NCI-H82 treated with DMSO at 0.1 percent for 48 hours (cell line): ENCODE measurements at regions not wholly inside any gene's neighbourhood (a gene's known extent, or its start where the extent isn't known, plus 50 kb on each side); places are given as distances from the start of the nearest gene placed in this dataset.
A peak's percentile ranks its signal among the peaks of the same experiment; 100 is the strongest.

Experiments
- DNase-seq: peaks from one replicate; lab custom pipeline; 2025; ENCODE audit not compliant: unreplicated experiment; lab: John Stamatoyannopoulos, UW

- no peak for DNase-seq
These were observed 238.2 kb upstream of the HES1 start for GRCh38 chr3:193897731-193898180.

- no peak for DNase-seq
These were observed 236.9 kb upstream of the HES1 start for GRCh38 chr3:193899001-193899400.

GRCh38 chr3:193901007-193901406, 234.9 kb upstream of the HES1 start:
- no peak for DNase-seq

DNA sequence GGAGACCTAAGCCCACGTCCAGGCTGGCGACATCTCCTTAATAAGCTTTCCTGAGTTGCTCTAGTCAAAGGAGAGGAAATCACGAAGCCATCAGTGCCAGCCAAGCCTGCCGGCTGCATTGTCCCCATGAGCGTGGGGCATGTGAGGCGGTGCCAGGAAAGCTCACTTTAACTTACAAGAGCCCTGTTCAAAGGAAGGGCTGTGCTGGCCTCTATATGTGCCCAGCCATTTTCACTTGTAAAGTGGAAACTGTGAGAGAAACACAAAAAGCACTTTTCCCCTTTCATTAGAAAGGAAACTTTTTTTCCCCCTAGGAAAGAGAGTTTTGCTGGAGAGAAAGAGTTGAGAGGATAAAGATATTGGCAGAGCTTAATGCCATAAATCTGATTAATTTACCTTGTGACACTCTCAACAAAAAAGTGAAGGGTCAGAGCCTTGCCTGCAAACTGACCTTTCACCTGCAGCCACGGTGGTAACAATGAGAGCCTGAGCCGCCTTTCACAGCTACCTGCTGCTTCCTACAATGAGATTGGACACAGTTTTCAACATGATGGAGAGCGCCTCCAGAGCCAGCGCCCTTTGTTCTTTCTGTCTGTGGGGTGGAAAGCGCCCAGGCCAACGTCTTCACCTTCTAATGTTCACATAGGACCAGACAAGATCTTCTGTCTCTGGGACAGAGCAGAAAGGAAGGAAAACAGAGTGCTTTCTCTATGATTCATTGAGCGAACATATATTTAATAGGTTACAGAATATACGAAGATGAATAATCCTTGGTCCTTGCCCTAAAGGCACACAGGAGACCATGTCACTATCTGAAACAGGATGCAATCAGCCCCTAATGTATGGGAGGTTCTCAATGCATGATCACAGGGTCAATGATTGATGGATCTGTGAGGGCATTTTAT, 233.1 kb upstream of the HES1 start:
- no peak for DNase-seq

DNA sequence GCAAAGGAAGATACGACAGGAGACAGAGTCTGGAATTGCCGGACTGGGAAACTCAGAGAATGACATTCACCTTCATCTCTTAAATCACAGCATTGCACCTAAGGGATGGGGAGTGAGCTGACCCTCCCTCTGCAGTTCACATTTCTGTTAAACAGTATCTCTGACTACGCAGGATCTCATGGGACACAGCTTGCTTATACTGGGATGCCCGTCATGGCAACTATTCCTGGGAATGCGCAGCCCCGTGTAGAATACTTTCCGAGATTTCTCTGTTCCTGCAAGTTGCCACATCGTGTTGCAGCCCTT, 232.5 kb upstream of the HES1 start:
- no peak for DNase-seq

DNA sequence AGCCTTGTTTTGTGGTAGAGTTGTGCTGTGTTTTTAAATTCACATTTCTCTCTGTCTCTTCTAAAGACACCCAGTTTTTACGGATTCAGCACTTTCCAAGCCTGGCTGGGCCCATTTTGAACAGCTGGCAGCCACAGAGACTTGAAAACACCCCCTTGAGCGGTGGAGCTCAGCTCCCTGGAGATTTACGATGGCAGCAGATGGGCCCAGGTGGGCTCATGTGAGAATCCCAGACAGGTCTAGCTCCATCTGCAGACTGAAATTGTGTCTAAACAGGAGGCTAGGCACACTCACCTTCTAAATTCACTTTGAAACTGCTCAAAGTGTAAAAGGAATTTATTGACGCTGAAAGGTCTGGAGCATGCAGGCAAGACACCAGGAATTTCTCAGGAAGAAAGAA, 232.0 kb upstream of the HES1 start:
- DNase-seq, result peak; percentile 55

DNA sequence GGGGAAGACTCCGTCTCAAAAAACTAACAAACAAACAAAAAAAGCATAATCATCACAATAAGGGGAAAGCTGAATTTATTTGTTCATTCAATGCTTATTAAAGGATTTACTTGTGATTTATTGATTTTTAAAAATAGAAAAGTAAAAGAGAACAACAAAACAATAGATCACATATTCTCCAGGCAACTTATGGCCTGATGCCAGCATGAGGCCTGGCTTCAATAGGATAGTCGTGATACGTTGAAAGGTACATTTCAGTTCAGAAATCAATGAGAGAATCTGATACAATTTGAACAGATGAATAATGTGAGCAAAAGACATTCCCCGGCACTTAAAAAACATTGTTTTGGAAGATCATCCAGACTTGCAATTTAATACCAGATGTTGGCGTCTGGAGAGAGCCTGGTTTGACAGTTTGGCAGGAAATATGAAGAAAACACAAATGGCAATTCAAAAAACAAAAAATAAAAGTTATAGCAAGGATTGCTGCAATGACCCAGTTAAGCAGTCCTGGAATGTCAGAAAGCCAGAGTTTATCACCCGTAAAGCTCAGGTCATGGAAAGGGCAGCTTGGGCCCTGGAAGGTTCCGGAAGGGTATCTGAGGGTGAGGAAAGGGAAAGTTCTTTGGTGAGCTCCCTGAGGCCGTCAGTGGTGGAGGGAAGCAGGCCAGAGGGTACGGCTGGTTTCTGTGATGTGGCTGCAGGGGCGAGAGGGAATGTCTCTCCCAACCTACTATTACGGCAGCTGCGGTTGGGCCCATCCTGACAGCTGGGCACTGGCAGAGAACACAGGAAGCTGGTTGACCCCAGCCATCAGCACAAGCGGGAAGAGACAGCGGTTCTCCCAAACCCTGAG, 230.2 kb upstream of the HES1 start:
- DNase-seq, result no peak

GRCh38 chr3:193906849-193907410, 229.0 kb upstream of the HES1 start:
- DNase-seq, result no peak

DNA sequence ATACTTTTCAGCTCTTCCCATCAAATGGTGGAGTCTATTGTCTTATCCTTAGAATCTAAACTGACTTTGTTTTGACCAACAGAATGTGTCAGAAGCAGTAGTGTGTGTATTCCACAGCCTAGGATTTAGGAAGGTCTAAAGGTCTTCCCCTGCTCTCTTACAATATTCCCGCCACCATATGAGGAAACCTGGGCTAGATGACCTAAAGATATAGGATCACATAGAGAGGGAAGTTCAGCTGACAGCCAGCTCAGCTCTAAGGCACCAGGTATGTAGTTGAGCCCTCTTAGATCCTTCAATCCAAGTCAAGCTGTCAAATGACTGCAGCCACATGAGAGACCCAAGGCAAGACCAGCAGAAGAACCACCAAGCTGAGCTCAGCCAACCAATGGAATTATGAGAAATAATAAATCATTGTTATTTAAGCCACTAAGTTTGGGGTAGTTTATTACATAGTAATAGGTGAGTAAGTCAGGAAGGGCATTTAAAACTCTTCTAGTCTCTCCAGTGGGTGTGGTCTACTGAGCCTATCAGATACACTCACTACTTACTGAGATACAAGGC, 227.7 kb upstream of the HES1 start:
- DNase-seq, result no peak

GRCh38 chr3:193909387-193909786, 226.6 kb upstream of the HES1 start:
- DNase-seq, result no peak

DNA sequence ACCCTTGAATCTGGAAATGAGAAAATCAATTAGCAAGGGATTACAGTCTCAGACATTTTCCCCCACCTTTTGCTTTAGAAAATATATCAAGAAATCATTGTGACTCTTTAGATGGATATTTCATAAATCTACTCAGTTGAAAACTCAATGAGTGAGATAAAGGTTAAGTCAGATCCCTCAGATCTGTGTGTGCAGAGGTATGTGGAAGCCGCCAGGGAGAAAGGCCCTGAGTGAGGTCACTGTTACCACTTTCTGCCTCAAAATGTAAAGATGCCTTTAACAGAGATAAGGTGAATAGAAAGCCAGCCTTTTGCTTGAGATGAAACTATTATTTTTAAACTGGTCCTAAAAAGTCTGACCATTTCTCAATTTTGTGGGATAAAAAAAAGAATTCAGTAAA, 225.6 kb upstream of the HES1 start:
- no peak for DNase-seq

DNA sequence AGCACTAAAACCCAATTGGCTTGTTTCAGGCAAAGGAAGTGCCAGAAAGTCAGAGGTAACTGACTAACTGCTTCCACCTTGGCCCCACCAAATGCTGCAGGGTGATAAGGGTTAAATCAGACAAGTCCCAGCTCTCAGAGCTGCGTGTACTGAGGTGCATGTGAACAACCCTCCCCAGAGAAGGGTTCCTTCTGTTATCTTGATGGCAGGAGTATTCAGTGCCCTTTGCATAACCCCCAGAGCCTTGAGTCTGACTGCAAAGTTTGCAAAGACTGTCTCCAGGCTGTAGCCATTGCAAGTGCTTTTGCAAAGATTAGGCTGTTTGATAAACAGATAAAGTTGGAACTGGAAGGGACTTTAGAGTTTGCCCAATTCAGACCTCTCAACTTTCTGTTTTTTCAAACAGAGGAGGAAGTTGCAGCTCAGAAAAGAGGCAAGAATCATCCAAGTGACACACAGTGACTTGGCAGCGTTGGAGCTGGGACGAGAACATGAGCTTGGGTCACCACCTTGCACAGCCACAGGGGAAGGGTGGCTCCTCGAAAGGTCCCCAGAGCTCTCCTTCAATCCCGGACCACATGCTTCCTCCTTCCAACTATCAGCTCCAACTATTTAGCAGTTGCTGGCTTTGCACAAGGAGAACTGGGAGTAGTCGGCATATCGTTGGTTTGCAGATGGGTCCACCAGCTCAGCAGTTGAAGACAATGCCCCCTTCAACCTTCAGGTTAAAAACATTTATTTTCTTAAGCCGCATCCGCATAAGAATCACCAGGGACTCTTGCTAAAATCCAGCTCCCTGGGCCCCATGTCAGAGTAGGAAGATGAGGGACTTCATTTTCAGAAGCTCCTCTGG, 224.8 kb upstream of the HES1 start:
- DNase-seq, result no peak

GRCh38 chr3:193911784-193912340, 224.1 kb upstream of the HES1 start:
- DNase-seq, result no peak

DNA sequence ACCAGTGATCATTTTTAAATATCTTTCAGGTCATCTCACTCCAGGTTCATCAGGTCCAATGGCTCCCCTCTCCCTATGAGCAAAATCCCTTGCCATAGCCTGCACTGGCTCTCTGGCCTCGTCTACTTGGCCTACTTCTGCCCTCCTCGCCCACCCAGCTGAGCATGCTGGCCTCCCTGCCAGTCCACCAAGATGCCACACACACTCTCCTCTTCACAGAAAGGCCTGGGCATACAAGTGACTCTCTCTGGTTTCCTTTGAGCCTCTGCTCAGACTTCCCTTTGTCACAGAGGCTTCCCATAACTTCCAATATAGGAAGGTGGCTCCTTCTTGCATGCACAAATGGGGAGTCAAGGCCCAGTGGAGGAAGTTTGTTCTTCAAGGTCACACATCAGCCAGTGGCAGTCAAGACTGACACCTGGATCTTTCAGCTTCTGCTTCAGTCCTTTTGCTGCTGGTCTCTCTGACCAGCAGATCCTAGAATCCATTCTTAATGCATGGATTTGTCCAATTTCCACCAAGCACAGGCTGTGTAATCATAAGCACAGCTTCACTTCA, 223.2 kb upstream of the HES1 start:
- no peak for DNase-seq

DNA sequence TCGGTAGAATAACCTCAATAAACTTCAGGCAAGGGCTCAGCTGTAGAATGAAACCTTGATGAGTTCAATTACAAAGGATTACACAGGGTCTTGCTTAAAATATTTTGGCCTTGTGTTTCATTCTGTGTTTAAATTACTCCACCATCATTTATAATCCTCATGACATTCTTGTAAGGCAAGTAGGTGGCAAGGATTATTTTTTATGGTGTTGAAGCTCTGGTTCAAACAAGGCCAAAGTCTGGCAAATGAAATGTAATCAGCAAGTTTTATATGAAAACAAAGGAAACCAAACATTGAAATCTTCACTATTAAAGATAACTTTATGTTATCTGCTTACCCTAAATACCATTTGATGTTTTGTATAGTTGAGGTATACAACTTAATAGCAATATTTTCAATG, 221.3 kb upstream of the HES1 start:
- DNase-seq, result no peak

DNA sequence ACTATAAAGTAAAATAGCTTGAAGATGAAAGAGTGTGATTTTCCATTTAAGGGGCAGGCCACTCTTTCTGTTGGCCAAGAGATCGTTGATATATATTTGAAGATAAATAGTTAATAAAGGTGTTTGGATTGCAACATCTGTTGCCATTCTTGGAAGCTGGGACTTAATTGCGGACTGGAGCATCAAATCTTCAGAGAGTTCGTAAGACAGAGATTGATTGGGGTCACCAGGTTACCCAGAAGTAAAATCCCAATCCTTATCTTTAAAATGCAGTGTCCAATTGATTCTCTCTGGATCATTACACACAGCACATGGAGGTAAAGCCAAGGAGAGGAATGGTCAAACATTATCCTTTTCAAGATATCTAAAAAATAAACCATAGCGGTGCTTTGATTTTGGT, 220.8 kb upstream of the HES1 start:
- DNase-seq, result no peak

GRCh38 chr3:193915613-193916012, 220.3 kb upstream of the HES1 start:
- DNase-seq, result no peak

DNA sequence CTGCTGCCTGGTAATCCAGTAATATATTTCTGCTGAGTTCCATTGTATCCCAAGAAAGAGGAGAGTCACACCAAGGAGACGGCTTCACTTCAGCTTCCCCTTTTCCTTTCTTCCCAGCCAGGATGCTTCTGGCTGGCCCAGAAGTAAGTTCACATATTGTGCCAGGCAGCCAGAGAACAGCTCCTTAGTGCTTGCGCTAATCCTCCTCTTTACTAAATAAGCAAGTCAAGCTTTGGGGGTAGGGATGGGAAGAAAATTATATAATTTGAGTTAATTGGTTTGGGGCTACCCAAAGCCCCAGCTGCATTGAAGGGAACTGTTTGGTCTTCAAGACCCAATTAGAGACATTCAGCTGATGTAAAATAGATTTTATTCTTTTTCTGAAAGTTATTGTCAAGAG, 218.8 kb upstream of the HES1 start:
- peak; percentile 71 for DNase-seq

DNA sequence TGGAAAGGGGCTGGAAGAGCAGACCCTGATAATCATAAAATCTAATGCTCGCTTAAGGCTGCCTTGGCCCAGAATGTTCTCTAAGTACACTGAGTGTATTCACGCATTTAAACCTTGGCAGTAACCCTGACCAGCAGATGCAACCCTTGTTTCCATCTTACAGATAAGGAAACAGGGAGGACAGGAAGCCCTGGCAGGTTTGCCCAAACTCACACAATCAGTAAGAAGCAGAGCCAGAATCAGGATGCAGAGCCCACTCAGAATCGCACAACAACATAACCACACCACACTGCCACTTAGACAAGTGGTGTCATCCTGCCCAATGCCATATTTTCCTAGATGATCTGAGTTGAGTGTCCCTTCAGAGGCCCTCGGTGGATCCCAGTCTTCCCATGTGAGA, 214.5 kb upstream of the HES1 start:
- no peak for DNase-seq
